GM12892 (cell line): ENCODE measurements at regions not wholly inside any gene's neighbourhood (a gene's known extent, or its start where the extent isn't known, plus 50 kb on each side); places are given as distances from the start of the nearest gene placed in this dataset.
"Not testable (repeated sequence)": the region's sequence is repeated elsewhere in the genome, so short reads cannot be mapped to it uniquely, and the experiment has no call there.

Experiments
- DNase-seq: peaks from one replicate; pipeline ENCODE4 v3.0.0; 2011; ENCODE audit not compliant: insufficient read length
- FAIRE-seq: peaks from 2 replicates; lab custom pipeline; 2011; peaks lifted over from hg19 to GRCh38; lab: Jason Lieb, UNC
- POLR2A ChIP-seq: IDR thresholded peaks from 2 replicates; pipeline ENCODE4 v1.6.1; 2011; ENCODE audit warnings: low read depth, low read length, control low read depth
- POLR2AphosphoS5 ChIP-seq: IDR thresholded peaks from 2 replicates; pipeline ENCODE4 v1.6.1; 2011; ENCODE audit warnings: low read depth, low read length, control low read depth
- TAF1 ChIP-seq: IDR thresholded peaks from 2 replicates; pipeline ENCODE4 v1.6.1; 2011; ENCODE audit warnings: low read depth, mild to moderate bottlenecking, control low read depth, low read length, borderline replicate concordance

- DNase-seq: no peak
- FAIRE-seq: no peak
- TF ChIP-seq POLR2A (no peak), POLR2AphosphoS5 (no peak)
Observed at GRCh38 chr6:56887086-56887485, 67.8 kb upstream of the BEND6 start.

- DNase-seq (no peak), FAIRE-seq (no peak)
- no peak for TF ChIP-seq POLR2AphosphoS5
- TF ChIP-seq POLR2A: no peak
- TF ChIP-seq TAF1: no peak
Observed at GRCh38 chr6:56877922-56878321, 77.0 kb upstream of the BEND6 start.

GRCh38 chr6:56875961-56876360 lies 78.9 kb upstream of the BEND6 start:
- no peak for FAIRE-seq
- no peak for DNase-seq
- no peak for TF ChIP-seq POLR2AphosphoS5
- TF ChIP-seq TAF1: no peak
- TF ChIP-seq POLR2A: no peak

DNA sequence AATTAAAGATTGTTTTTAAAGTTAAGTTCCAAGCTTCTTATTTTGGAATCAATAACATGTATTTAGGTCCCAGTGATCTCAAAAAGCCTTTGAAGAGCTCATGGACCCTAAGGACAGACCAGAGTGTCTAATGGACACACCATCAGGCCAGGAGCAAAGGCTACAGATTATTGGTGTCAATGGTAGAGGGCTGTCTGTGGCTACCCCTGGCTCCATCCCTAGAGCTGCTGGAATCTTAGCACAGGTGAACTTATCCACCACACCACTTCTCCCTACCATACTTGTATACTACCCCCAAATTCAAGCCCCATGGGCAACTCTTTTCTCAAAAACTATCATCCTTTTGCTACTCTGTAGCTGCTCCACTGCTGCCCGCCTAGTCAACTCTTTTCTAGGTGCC lies 79.4 kb upstream of the BEND6 start:
- no peak for FAIRE-seq
- no peak for DNase-seq
- TF ChIP-seq POLR2A (no peak), POLR2AphosphoS5 (no peak), TAF1 (no peak)

DNA sequence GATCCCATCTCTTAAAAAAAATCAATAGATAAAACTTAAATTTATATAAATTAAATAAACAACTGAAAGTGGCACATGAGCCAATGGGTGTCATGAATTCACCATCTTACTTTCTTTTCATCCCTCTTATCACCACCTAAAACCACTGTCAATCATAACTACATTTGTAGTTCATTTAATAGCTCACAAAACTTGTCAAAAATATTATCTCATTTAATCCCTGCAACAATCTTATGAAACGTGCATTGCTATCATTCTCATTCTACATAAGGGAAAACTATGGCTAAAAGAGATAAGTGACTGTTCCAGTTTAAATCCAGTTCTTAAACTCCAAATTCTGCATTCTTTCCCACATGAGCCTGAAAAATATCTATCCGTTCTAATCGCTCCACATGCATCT lies 80.6 kb upstream of the BEND6 start:
- no peak for FAIRE-seq
- no peak for DNase-seq
- no peak for TF ChIP-seq TAF1
- no peak for TF ChIP-seq POLR2A
- no peak for TF ChIP-seq POLR2AphosphoS5

DNA sequence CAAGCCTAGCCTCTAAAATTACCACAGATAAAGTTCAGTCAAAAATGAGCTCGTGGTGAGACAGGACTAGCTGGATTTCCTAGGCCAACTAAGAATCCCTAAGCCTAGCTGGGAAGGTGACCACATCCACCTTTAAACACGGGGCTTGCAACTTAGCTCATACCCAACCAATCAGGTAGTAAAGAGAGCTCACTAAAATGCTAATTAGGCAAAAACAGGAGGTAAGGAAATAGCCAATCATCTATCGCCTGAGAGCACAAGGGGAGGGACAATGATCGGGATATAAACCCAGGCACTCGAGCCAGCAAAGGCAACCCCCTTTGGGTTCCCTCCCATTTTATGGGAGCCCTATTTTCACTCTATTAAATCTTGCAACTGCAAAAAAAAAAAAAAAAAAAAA lies 84.9 kb upstream of the BEND6 start:
- FAIRE-seq, DNase-seq: not testable (repeated sequence)

DNA sequence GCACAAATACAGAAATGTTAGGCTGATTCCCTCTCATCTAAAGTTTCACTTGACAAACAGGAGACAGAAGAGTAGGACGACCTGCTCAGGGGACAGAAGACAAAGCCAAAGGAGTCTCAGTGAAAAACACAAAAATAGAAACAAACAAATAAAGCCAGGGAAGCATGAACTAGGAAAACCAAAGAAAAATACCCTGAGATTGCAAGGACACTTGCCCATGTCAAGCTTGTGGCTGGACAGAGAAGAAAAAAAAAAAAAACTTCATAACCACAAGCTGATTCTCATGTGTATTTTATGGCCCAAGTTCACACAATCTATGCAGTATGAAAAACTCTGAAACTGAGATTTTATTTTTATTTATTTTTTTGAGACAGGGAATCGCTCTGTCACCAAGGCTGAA lies 85.6 kb upstream of the BEND6 start:
- no peak for FAIRE-seq

GRCh38 chr6:56868687-56869086 lies 86.2 kb upstream of the BEND6 start:
- FAIRE-seq: no peak
- TF ChIP-seq TAF1: no peak
- TF ChIP-seq POLR2AphosphoS5: no peak
- TF ChIP-seq POLR2A: no peak
- DNase-seq: no peak

More for the DNA sequence above, 85.6 kb upstream of the BEND6 start:
- no peak for TF ChIP-seq TAF1
- TF ChIP-seq POLR2AphosphoS5: no peak
- TF ChIP-seq POLR2A: no peak
- no peak for DNase-seq

GRCh38 chr6:56866917-56867522 lies 87.9 kb upstream of the BEND6 start:
- FAIRE-seq (no peak), DNase-seq (no peak)
- TF ChIP-seq TAF1 (no peak), POLR2A (no peak), POLR2AphosphoS5 (no peak)

DNA sequence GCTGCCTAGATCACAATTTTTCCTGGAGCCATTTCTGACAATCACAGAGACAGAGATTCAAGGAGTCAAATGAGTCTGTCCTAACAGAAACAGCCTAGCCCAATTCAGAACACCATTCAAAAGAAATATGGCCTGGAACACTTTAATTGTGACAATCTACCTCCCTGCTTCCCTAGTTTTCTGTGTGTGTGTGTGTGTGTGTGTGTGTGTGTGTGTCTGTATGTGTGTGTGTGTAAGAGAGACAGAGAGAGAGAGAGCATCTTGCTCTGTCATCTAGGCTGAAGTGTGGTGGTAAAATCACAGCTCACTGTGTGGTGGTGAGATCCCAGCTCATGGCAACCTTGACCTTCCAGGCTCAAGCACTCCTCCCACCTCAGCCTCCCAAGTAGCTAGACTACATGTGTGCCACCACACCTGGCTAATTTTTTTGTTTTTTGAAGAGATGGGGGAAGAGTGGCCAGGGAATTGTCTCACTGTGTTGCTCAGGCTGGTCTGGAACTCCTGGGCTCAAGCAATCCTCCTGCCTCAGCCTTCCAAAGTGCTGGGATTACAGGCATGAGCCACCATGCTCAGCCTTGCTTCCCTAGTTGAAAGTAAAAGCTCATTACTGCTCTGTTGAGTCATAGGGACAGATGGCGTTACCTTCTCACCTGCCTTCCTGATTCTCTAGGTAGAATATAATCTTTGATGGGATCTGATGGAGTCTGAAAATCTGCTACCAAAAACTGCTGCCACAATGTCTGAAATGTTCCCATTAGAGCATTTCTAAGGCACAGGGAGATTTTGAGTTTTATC lies 89.6 kb upstream of the BEND6 start:
- TF ChIP-seq POLR2AphosphoS5: no peak
- no peak for TF ChIP-seq POLR2A
- TF ChIP-seq TAF1: no peak
- no peak for DNase-seq
- FAIRE-seq: no peak

- no peak for FAIRE-seq
- TF ChIP-seq POLR2AphosphoS5 (no peak), POLR2A (no peak), TAF1 (no peak)
- no peak for DNase-seq
Observed at GRCh38 chr6:56864171-56864616, 90.7 kb upstream of the BEND6 start.

DNA sequence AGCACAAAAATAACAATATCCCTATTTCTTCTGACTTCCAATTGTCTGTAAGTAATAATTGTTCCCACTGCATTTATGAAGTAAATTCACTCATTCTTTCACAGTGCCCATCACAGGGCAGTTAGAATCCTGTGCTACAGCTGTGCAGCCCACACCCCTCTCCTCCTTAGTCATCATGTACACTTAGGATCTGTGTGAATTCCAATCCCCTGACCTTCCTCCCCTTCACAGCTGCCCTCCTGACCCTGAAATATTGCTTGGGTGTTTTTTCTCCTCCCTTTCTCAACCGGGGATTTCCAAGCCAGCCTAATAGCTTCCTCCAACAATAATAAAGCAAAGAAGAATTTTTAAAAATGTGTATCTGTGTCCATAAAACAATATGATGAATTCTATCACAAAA lies 91.5 kb upstream of the BEND6 start:
- FAIRE-seq (peak; percentile 76), DNase-seq (no peak)
- no peak for TF ChIP-seq POLR2AphosphoS5
